Activated CD8-positive, alpha-beta T cell treated with anti-CD3 and anti-CD28 coated beads for 36 hours (primary cell): ENCODE measurements at regions not wholly inside any gene's neighbourhood (a gene's known extent, or its start where the extent isn't known, plus 50 kb on each side); places are given as distances from the start of the nearest gene placed in this dataset.

ENCODE experiments used
- ATAC-seq: fragments of 200-7000 bp; cut with Tn5 transposase; one replicate; pipeline ENCODE4 v1.10.0; 2021; ENCODE audit warnings: mild to moderate bottlenecking, moderate library complexity
- CTCF ChIA-PET: fragments of 350-600 bp; sonication (Branson Sonifier 250); formaldehyde crosslinking; loops from one replicate; lab custom pipeline; 2021; ENCODE audit warnings: antibody characterized with exemption; lab: Charles Lee
- POLR2A ChIA-PET: fragments of 350-600 bp; sonication (Branson Sonifier 250); formaldehyde crosslinking; loops from one replicate; lab custom pipeline; 2021; ENCODE audit warnings: antibody characterized with exemption; lab: Charles Lee
- DNase-seq: peaks from one replicate; pipeline ENCODE4 v3.0.0-alpha.2; 2020
- H3K27ac Mint-ChIP-seq: one replicate; pipeline ENCODE4 v1.8.0; 2021; ENCODE audit warnings: mild to moderate bottlenecking, mixed read lengths
- H3K27me3 Mint-ChIP-seq: one replicate; pipeline ENCODE4 v1.8.0; 2021; ENCODE audit warnings: mixed read lengths
- H3K36me3 Mint-ChIP-seq: one replicate; pipeline ENCODE4 v1.8.0; 2021; ENCODE audit warnings: low read depth, mixed read lengths
- H3K4me1 Mint-ChIP-seq: one replicate; pipeline ENCODE4 v1.8.0; 2021; ENCODE audit warnings: low read depth, mixed read lengths
- H3K4me3 Mint-ChIP-seq: one replicate; pipeline ENCODE4 v1.8.0; 2021; ENCODE audit warnings: mild to moderate bottlenecking, moderate library complexity, mixed read lengths
- H3K9me3 Mint-ChIP-seq: one replicate; pipeline ENCODE4 v1.8.0; 2021; ENCODE audit warnings: mixed read lengths
- CTCF ChIP-seq: fragments of 200-600 bp; IDR thresholded peaks from one replicate; pipeline ENCODE4 v1.8.0; 2022; ENCODE audit warnings: antibody characterized with exemption, mild to moderate bottlenecking
- intact Hi-C: fragments of 100-400 bp; cut with micrococcal nuclease; formaldehyde crosslinking; loops from one replicate; pipeline ENCODE4 v1.10.0; 2022

GRCh38 chr10:78427497-78428031 is 393.9 kb downstream of the RPS24 start:
- Mint-ChIP-seq H3K27me3 (peaks cover 15% of the 10 kb centered on the region), H3K4me1 (no peaks in the 10 kb centered on the region), H3K4me3 (no peak overlapping the region), H3K27ac (no peak overlapping the region), H3K9me3 (peaks cover 9% of the 10 kb centered on the region), H3K36me3 (no peaks in the 10 kb centered on the region)
- CTCF ChIA-PET = no interaction called here
- no peak for DNase-seq
- TF ChIP-seq CTCF = no peak
- ATAC-seq = no peak
- POLR2A ChIA-PET = no interaction called here
- intact Hi-C loops = no loop called here

- Mint-ChIP-seq H3K9me3 (peaks cover 9% of the 10 kb centered on the region), H3K36me3 (no peaks in the 10 kb centered on the region), H3K27ac (no peak overlapping the region), H3K4me1 (no peaks in the 10 kb centered on the region), H3K4me3 (no peak overlapping the region), H3K27me3 (peaks cover 15% of the 10 kb centered on the region)
- TF ChIP-seq CTCF = no peak
- ChIA-PET POLR2A (no interaction called here), CTCF (interaction anchor here (0.7 kb wide), 1 partner anchor 25 kb away, joined by 3 read pairs; no protein-coding TSS in a partner anchor)
- DNase-seq (no peak), ATAC-seq (no peak)
- intact Hi-C loops = no loop called here
Measured at GRCh38 chr10:78428579-78428978, 394.9 kb downstream of the RPS24 start.

- CTCF ChIA-PET = no interaction called here
- POLR2A ChIA-PET = no interaction called here
- Mint-ChIP-seq H3K9me3 (peaks cover 9% of the 10 kb centered on the region), H3K27me3 (peaks cover 15% of the 10 kb centered on the region), H3K36me3 (no peaks in the 10 kb centered on the region), H3K27ac (no peak overlapping the region), H3K4me3 (no peak overlapping the region), H3K4me1 (no peaks in the 10 kb centered on the region)
- intact Hi-C loops = no loop called here
- no peak for TF ChIP-seq CTCF
- DNase-seq (no peak), ATAC-seq (no peak)
Measured at GRCh38 chr10:78429984-78430383, 396.3 kb downstream of the RPS24 start.

DNA sequence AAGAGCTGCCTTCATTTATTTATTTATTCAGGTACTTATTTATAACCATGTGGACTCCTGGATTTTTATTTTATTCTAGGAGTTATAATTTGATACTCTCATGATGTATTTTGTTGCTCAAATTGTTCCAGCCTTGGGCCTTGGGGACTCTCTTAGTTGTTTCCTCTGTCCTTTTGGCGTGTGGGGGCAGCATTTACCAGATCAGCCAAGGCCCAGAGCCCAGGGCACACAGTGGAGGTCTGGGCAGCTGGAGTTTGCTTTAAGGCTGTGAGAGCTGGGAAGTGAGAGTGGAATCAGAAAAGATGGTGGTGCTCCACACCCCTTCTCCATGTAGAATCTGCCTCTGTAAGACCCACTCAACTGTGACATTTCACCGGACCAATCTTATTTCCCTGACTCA is 398.9 kb downstream of the RPS24 start:
- CTCF ChIA-PET = no interaction called here
- no peaks in the 10 kb centered on the region for H3K4me1 Mint-ChIP-seq
- H3K4me3 Mint-ChIP-seq = no peak overlapping the region
- peaks cover 15% of the 10 kb centered on the region for H3K27me3 Mint-ChIP-seq
- H3K9me3 Mint-ChIP-seq = peaks cover 6% of the 10 kb centered on the region
- no peaks in the 10 kb centered on the region for H3K36me3 Mint-ChIP-seq
- DNase-seq (no peak), ATAC-seq (no peak)
- TF ChIP-seq CTCF = no peak
- intact Hi-C loops = no loop called here
- no peak overlapping the region for H3K27ac Mint-ChIP-seq
- POLR2A ChIA-PET = no interaction called here

DNA sequence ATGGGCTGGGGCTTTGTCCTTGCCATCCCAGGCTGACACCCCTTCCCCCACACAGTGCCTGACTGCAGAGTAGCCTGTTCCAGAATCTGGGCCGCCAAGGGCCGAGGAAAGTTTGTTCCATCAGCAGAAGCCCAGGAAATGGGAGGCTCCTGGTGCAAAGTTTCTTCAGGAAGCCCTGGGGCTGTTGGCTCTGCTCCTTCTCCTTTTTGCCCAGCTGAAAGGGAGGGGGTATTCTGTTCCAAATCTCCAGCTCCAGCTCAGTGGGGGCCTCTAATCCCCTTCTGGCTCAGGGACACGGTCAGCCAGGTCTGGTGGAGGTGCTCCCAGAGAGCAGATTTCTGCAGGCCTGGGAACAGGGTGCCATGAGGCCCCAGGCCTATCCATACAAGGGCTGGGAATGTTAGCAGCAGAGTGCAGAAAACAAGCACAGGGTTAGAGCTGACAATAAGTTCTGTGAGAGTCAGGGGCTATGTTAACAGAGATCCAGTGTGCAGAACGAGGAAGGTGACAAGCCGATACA is 399.5 kb downstream of the RPS24 start:
- intact Hi-C loops = no loop called here
- Mint-ChIP-seq H3K27ac (no peak overlapping the region), H3K4me3 (no peak overlapping the region), H3K27me3 (peaks cover 13% of the 10 kb centered on the region), H3K9me3 (peaks cover 6% of the 10 kb centered on the region), H3K36me3 (no peaks in the 10 kb centered on the region), H3K4me1 (no peaks in the 10 kb centered on the region)
- TF ChIP-seq CTCF = no peak
- ATAC-seq (no peak), DNase-seq (no peak)
- CTCF ChIA-PET = interaction anchor here (1.3 kb wide), 1 partner anchor 386 kb away, joined by 4 read pairs; no protein-coding TSS in a partner anchor
- POLR2A ChIA-PET = no interaction called here
